ENCODE measurements at regions not wholly inside any gene's neighbourhood (a gene's known extent, or its start where the extent isn't known, plus 50 kb on each side); places are given as distances from the start of the nearest gene placed in this dataset.

GRCh38 chr5:148938522-148938882 is 112.1 kb downstream of the ADRB2 start:
- TF ChIP-seq EP300 (IDR thresholded peaks at IDR 0.05; ENCODE audit: low read depth) (no peak), POLR2AphosphoS5 (IDR thresholded peaks at IDR 0.05) (no peak)
- TF ChIP-seq, protein P1, sequence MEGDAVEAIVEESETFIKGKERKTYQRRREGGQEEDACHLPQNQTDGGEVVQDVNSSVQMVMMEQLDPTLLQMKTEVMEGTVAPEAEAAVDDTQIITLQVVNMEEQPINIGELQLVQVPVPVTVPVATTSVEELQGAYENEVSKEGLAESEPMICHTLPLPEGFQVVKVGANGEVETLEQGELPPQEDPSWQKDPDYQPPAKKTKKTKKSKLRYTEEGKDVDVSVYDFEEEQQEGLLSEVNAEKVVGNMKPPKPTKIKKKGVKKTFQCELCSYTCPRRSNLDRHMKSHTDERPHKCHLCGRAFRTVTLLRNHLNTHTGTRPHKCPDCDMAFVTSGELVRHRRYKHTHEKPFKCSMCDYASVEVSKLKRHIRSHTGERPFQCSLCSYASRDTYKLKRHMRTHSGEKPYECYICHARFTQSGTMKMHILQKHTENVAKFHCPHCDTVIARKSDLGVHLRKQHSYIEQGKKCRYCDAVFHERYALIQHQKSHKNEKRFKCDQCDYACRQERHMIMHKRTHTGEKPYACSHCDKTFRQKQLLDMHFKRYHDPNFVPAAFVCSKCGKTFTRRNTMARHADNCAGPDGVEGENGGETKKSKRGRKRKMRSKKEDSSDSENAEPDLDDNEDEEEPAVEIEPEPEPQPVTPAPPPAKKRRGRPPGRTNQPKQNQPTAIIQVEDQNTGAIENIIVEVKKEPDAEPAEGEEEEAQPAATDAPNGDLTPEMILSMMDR (IDR thresholded peaks at IDR 0.05): no peak
